ENCODE measurements at regions not wholly inside any gene's neighbourhood (a gene's known extent, or its start where the extent isn't known, plus 50 kb on each side); places are given as distances from the start of the nearest gene placed in this dataset.

DNA sequence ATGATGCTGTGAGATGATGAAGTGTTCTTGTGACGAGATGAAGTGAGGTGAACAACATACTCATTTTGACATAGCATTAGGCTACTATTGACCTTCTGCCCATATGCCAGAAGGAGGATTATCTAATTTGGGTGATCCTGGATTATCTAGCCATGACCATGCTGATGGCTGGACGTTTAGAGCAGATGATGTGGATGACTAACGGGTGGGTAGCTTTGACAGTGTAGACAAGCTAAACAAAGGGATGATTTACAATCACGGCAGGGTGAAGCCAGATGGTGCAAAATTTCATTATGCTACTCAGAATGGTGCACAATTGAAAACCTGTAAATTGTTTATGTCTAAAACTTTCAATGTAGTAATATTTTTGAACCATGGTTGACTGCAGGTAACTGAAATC lies 2403.4 kb upstream of the ACO1 start:
- TF ChIP-seq POLR2A (IDR thresholded peaks at IDR 0.05; ENCODE audit: low read length): no peak
- TF ChIP-seq GATA1 (IDR thresholded peaks at IDR 0.05; ENCODE audit: low read depth, low read length): no peak

All from erythroblast (primary cell).